GM21447 (cell line): ENCODE measurements at regions not wholly inside any gene's neighbourhood (a gene's known extent, or its start where the extent isn't known, plus 50 kb on each side); places are given as distances from the start of the nearest gene placed in this dataset.
"Not testable (repeated sequence)": the region's sequence is repeated elsewhere in the genome, so short reads cannot be mapped to it uniquely, and the experiment has no call there.

Experiments used
- ATAC-seq: cut with Tn5 transposase; IDR thresholded peaks from one replicate; pipeline ENCODE4 v1.9.1; 2021; ENCODE audit not compliant: unreplicated experiment

- no peak for ATAC-seq
Measured at GRCh38 chr4:189129044-189129694, 811.5 kb upstream of the FRG1 start.

GRCh38 chr4:189131118-189131517 lies 809.6 kb upstream of the FRG1 start:
- ATAC-seq, result no peak

GRCh38 chr4:189136462-189136861 lies 804.2 kb upstream of the FRG1 start:
- no peak for ATAC-seq

- no peak for ATAC-seq
Measured at GRCh38 chr4:189143263-189143952, 797.3 kb upstream of the FRG1 start.

GRCh38 chr4:189147005-189147929 lies 793.4 kb upstream of the FRG1 start:
- ATAC-seq, result no peak

GRCh38 chr4:189155083-189155482 lies 785.6 kb upstream of the FRG1 start:
- not testable (repeated sequence) for ATAC-seq

- ATAC-seq, result no peak
Measured at GRCh38 chr4:189162073-189162789, 778.4 kb upstream of the FRG1 start.

GRCh38 chr4:189162888-189163287 lies 777.8 kb upstream of the FRG1 start:
- ATAC-seq, result no peak

GRCh38 chr4:189176002-189176401 lies 764.7 kb upstream of the FRG1 start:
- ATAC-seq, result no peak

- no peak for ATAC-seq
Measured at GRCh38 chr4:189177130-189177529, 763.5 kb upstream of the FRG1 start.

- ATAC-seq, result no peak
Measured at GRCh38 chr4:189178125-189178746, 762.4 kb upstream of the FRG1 start.

- ATAC-seq, result no peak
Measured at GRCh38 chr4:189185810-189186432, 754.8 kb upstream of the FRG1 start.

GRCh38 chr4:189187531-189188052 lies 753.1 kb upstream of the FRG1 start:
- no peak for ATAC-seq

GRCh38 chr4:189198624-189199023 lies 742.0 kb upstream of the FRG1 start:
- no peak for ATAC-seq

GRCh38 chr4:189200353-189200752 lies 740.3 kb upstream of the FRG1 start:
- no peak for ATAC-seq

- no peak for ATAC-seq
Measured at GRCh38 chr4:189202182-189202868, 738.3 kb upstream of the FRG1 start.

- ATAC-seq, result no peak
Measured at GRCh38 chr4:189202869-189203271, 737.8 kb upstream of the FRG1 start.

- no peak for ATAC-seq
Measured at GRCh38 chr4:189204616-189205015, 736.1 kb upstream of the FRG1 start.

- ATAC-seq, result no peak
Measured at GRCh38 chr4:189206953-189207352, 733.7 kb upstream of the FRG1 start.
